ENCODE measurements at regions not wholly inside any gene's neighbourhood (a gene's known extent, or its start where the extent isn't known, plus 50 kb on each side); places are given as distances from the start of the nearest gene placed in this dataset.
"Not testable (repeated sequence)": the region's sequence is repeated elsewhere in the genome, so short reads cannot be mapped to it uniquely, and the experiment has no call there.

- no peak for DNase-seq (ENCODE audit: low read depth in 2 of 2, low spot score in 1 of 2)
These were observed 719.5 kb downstream of the BCL11A start for GRCh38 chr2:59833941-59834340.

- no peak for DNase-seq (ENCODE audit: low read depth in 2 of 2, low spot score in 1 of 2)
These were observed 722.9 kb downstream of the BCL11A start for GRCh38 chr2:59830601-59831000.

GRCh38 chr2:59827677-59828076 lies 725.8 kb downstream of the BCL11A start:
- DNase-seq (ENCODE audit: low read depth in 2 of 2, low spot score in 1 of 2) = no peak

- DNase-seq (ENCODE audit: low read depth in 2 of 2, low spot score in 1 of 2) = no peak
These were observed 727.3 kb downstream of the BCL11A start for GRCh38 chr2:59826177-59826576.

- no peak for DNase-seq (ENCODE audit: low read depth in 2 of 2, low spot score in 1 of 2)
These were observed 729.1 kb downstream of the BCL11A start for GRCh38 chr2:59824314-59824713.

GRCh38 chr2:59816075-59816474 lies 737.4 kb downstream of the BCL11A start:
- DNase-seq (ENCODE audit: low read depth in 2 of 2, low spot score in 1 of 2) = no peak

- not testable (repeated sequence) for DNase-seq (ENCODE audit: low read depth in 2 of 2, low spot score in 1 of 2)
These were observed 743.2 kb downstream of the BCL11A start for GRCh38 chr2:59810283-59810682.

GRCh38 chr2:59806486-59806885 lies 747.0 kb downstream of the BCL11A start:
- no peak for DNase-seq (ENCODE audit: low read depth in 2 of 2, low spot score in 1 of 2)

GRCh38 chr2:59804732-59805131 lies 748.7 kb downstream of the BCL11A start:
- DNase-seq (ENCODE audit: low read depth in 2 of 2, low spot score in 1 of 2) = no peak

- no peak for DNase-seq (ENCODE audit: low read depth in 2 of 2, low spot score in 1 of 2)
These were observed 749.9 kb downstream of the BCL11A start for GRCh38 chr2:59803586-59803985.

GRCh38 chr2:59798687-59799232 lies 754.7 kb downstream of the BCL11A start:
- no peak for DNase-seq (ENCODE audit: low read depth in 2 of 2, low spot score in 1 of 2)

- no peak for DNase-seq (ENCODE audit: low read depth in 2 of 2, low spot score in 1 of 2)
These were observed 762.3 kb downstream of the BCL11A start for GRCh38 chr2:59791004-59791618.

GRCh38 chr2:59790186-59791003 lies 763.1 kb downstream of the BCL11A start:
- no peak for DNase-seq (ENCODE audit: low read depth in 2 of 2, low spot score in 1 of 2)

- DNase-seq (ENCODE audit: low read depth in 2 of 2, low spot score in 1 of 2) = no peak
These were observed 763.9 kb downstream of the BCL11A start for GRCh38 chr2:59789523-59789922.

- DNase-seq (ENCODE audit: low read depth in 2 of 2, low spot score in 1 of 2) = no peak
These were observed 766.4 kb downstream of the BCL11A start for GRCh38 chr2:59787095-59787494.

- DNase-seq (ENCODE audit: low read depth in 2 of 2, low spot score in 1 of 2) = no peak
These were observed 766.8 kb downstream of the BCL11A start for GRCh38 chr2:59786684-59787083.

- DNase-seq (ENCODE audit: low read depth in 2 of 2, low spot score in 1 of 2) = no peak
These were observed 773.9 kb downstream of the BCL11A start for GRCh38 chr2:59779571-59779970.

GRCh38 chr2:59777120-59777519 lies 776.3 kb downstream of the BCL11A start:
- no peak for DNase-seq (ENCODE audit: low read depth in 2 of 2, low spot score in 1 of 2)

GRCh38 chr2:59776726-59777008 lies 776.8 kb downstream of the BCL11A start:
- no peak for DNase-seq (ENCODE audit: low read depth in 2 of 2, low spot score in 1 of 2)

GRCh38 chr2:59774821-59775433 lies 778.5 kb downstream of the BCL11A start:
- DNase-seq (ENCODE audit: low read depth in 2 of 2, low spot score in 1 of 2) = no peak

- DNase-seq (ENCODE audit: low read depth in 2 of 2, low spot score in 1 of 2) = no peak
These were observed 782.8 kb downstream of the BCL11A start for GRCh38 chr2:59770651-59771050.

GRCh38 chr2:59761966-59762365 lies 791.5 kb downstream of the BCL11A start:
- DNase-seq (ENCODE audit: low read depth in 2 of 2, low spot score in 1 of 2) = no peak
